ENCODE measurements at regions not wholly inside any gene's neighbourhood (a gene's known extent, or its start where the extent isn't known, plus 50 kb on each side); places are given as distances from the start of the nearest gene placed in this dataset.
A peak's percentile ranks its signal among the peaks of the same experiment; 100 is the strongest.

- DNase-seq (no peak), ATAC-seq (ENCODE audit: low FRiP score in 2 of 2) (no peak)
- no peak for TF ChIP-seq POLR2AphosphoS5 (IDR thresholded peaks at IDR 0.05)
- WGBS, 2 donors, result 92 to 93% methylated on average over 11 of the region's 11 CpGs
- Histone ChIP-seq H3K27me3 (no peaks in the 10 kb centered on the region), H3K4me3 (no peak overlapping the region), H3K27ac (no peak overlapping the region), H3K4me1 (no peaks in the 10 kb centered on the region), H3K9me3 (no peaks in the 10 kb centered on the region), H3K36me3 (no peaks in the 10 kb centered on the region)
Measured at GRCh38 chr3:72568083-72568482, 280.2 kb downstream of the SHQ1 start.

- Histone ChIP-seq H3K27ac (no peak overlapping the region), H3K4me3 (no peak overlapping the region), H3K9me3 (no peaks in the 10 kb centered on the region), H3K4me1 (no peaks in the 10 kb centered on the region), H3K36me3 (no peaks in the 10 kb centered on the region), H3K27me3 (no peaks in the 10 kb centered on the region)
- DNase-seq (no peak), ATAC-seq (ENCODE audit: low FRiP score in 2 of 2) (no peak)
- no peak for TF ChIP-seq POLR2AphosphoS5 (IDR thresholded peaks at IDR 0.05)
- TF ChIP-seq EP300 (IDR thresholded peaks at IDR 0.05), result no peak
- no peak for TF ChIP-seq POLR2A (IDR thresholded peaks at IDR 0.05)
- TF ChIP-seq CTCF (IDR thresholded peaks at IDR 0.05), result no peak
- 65 to 70% methylated on average over 4 of the region's 4 CpGs for WGBS, 2 donors
Measured at GRCh38 chr3:72567474-72567873, 280.8 kb downstream of the SHQ1 start.

- no peaks in the 10 kb centered on the region for H3K36me3 ChIP-seq
- no peaks in the 10 kb centered on the region for H3K9me3 ChIP-seq
- H3K4me3 ChIP-seq, result no peak overlapping the region
- H3K27me3 ChIP-seq, result no peaks in the 10 kb centered on the region
- TF ChIP-seq POLR2AphosphoS5 (IDR thresholded peaks at IDR 0.05) (no peak), POLR2A (IDR thresholded peaks at IDR 0.05) (no peak), CTCF (IDR thresholded peaks at IDR 0.05) (no peak), EP300 (IDR thresholded peaks at IDR 0.05) (no peak)
- H3K4me1 ChIP-seq, result no peaks in the 10 kb centered on the region
- no peak overlapping the region for H3K27ac ChIP-seq
- DNase-seq (no peak), ATAC-seq (ENCODE audit: low FRiP score in 2 of 2) (peak in 1 of 2 donors; percentile 8)
- WGBS, 2 donors, result 91 to 94% methylated on average over 5 of the region's 5 CpGs
Measured at GRCh38 chr3:72565593-72565992, 282.7 kb downstream of the SHQ1 start.

- TF ChIP-seq POLR2AphosphoS5 (IDR thresholded peaks at IDR 0.05) (no peak), EP300 (IDR thresholded peaks at IDR 0.05) (no peak), CTCF (IDR thresholded peaks at IDR 0.05) (no peak), POLR2A (IDR thresholded peaks at IDR 0.05) (no peak)
- Histone ChIP-seq H3K27me3 (no peaks in the 10 kb centered on the region), H3K27ac (no peak overlapping the region), H3K36me3 (no peaks in the 10 kb centered on the region), H3K9me3 (no peaks in the 10 kb centered on the region), H3K4me3 (no peak overlapping the region), H3K4me1 (no peaks in the 10 kb centered on the region)
- 76 to 88% methylated on average over 1 of the region's 1 CpG for whole genome bisulfite sequencing, 2 donors
- no peak for ATAC-seq (ENCODE audit: low FRiP score in 2 of 2)
- no peak for DNase-seq
Measured at GRCh38 chr3:72563690-72564370, 284.4 kb downstream of the SHQ1 start.

- H3K4me1 ChIP-seq, result no peaks in the 10 kb centered on the region
- DNase-seq (no peak), ATAC-seq (ENCODE audit: low FRiP score in 2 of 2) (no peak)
- 83 to 87% methylated on average over 8 of the region's 8 CpGs for WGBS, 2 donors
- no peak overlapping the region for H3K4me3 ChIP-seq
- H3K36me3 ChIP-seq, result no peaks in the 10 kb centered on the region
- no peak for TF ChIP-seq CTCF (IDR thresholded peaks at IDR 0.05)
- no peak for TF ChIP-seq EP300 (IDR thresholded peaks at IDR 0.05)
- TF ChIP-seq POLR2AphosphoS5 (IDR thresholded peaks at IDR 0.05), result no peak
- no peak for TF ChIP-seq POLR2A (IDR thresholded peaks at IDR 0.05)
- no peaks in the 10 kb centered on the region for H3K9me3 ChIP-seq
- H3K27me3 ChIP-seq, result no peaks in the 10 kb centered on the region
- no peak overlapping the region for H3K27ac ChIP-seq
Measured at GRCh38 chr3:72560846-72561675, 287.2 kb downstream of the SHQ1 start.
